GM18907 (cell line): ENCODE measurements at regions not wholly inside any gene's neighbourhood (a gene's known extent, or its start where the extent isn't known, plus 50 kb on each side); places are given as distances from the start of the nearest gene placed in this dataset.

ENCODE experiments used
- ATAC-seq: cut with Tn5 transposase; IDR thresholded peaks from one replicate; pipeline ENCODE4 v1.9.1; 2021; ENCODE audit warnings: mild to moderate bottlenecking, moderate library complexity; ENCODE audit not compliant: unreplicated experiment

DNA sequence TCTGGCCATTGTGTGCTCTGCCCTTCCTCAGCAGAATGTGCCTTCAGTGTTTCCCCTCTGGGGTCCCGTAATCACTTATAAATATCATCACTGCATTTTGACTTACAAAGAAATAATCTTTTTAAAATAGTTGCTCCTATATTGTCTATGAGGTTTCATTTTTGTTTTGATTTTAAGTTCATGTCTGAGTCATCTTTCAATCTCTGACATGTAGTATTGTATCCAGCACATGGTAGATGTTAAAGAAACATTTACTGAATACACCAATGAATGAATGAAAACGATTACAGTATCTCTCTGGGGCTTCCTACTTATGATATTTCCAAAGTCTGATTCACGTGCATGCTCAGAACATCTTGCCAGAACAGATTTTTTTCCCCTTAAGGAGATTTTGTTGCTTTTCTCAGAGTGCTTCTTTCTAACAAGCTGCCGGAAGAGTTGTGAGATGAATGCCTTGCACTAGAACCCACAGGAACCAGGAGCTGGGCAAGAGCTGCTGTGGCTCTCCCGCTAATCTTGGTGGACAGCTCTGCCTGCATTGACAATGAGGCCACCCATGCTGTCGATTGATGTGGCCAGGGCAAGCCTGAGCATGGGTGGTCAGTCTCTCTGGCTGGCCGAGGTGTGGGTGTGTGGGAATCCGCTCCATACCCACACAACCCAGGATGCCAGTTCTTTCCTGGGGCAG is 199.4 kb downstream of the CYRIA start:
- ATAC-seq, result no peak

DNA sequence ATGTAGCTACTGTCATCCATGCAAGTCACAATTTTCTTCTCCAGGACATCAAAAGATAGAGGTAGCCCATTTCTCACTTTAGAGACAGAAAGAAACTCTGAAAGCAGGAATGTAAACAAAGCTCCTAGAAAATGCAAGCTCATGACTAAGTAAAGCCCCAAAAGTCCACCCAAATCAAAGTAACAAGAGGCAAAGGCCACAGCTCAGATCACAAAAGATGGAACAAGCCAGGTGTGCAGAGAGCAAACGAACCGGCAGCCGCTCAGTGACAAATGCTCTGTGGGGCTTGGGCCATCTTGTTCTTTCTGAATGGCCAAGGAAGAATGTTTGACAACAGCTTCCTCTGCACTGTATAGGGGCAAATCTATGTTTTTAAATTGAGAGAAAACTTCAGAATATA is 201.0 kb downstream of the CYRIA start:
- no peak for ATAC-seq

DNA sequence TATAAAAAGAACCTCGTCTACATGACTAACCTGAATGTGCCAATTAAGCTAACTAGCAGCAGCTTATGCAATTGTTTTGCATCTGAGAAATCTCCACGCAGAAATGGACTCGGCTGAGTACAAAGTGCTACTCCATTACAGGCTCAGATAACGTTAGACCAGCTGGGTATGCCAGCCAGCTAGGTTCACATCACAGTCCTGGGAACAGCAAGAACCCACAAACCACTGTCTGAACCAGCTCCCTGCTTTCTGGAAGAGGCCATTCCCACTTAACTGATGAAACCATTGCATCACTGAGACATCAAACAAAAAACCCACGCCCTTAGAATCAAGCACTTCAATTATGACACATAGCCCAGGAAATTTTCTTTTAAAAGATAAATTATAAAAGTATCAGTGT is 202.7 kb downstream of the CYRIA start:
- ATAC-seq, result no peak

DNA sequence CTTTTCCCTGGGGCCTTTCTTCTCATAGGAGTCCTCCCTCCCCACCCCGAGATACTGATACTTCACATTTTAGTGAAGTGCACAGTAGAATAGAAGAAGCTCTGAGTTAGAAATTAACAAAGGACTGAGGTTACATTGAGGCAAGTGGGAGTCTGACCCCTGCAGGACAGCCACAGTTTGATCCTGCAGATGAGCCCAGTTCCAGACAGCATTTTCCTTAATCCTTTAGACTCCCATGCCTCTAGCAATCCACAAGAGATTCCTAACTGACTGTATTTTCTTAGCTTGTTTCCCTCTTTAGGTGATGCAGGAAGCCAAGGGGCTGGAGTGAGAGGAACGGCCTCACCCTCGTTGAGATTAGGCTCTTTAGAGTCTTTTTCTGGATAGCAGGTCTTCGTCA is 204.0 kb downstream of the CYRIA start:
- ATAC-seq, result no peak

DNA sequence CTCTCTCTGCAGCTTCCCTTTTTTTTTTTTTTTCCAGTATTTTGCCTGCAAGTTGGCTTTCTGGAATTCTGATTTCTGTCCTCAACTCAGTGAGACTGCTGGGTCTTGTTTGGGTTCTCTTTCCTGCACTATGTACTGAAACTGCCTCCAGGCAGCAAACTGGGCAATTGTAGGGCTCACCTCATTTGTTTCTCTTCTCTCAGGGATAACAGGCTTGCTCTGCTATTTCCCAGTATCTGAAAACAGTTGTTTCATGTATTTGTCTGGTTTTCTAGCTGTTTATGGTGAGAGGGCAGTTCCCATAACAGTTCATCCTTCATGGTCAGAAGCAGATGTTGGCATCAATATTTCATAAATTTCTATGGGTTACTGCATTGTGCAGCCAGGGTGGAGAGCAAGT is 206.0 kb downstream of the CYRIA start:
- no peak for ATAC-seq

DNA sequence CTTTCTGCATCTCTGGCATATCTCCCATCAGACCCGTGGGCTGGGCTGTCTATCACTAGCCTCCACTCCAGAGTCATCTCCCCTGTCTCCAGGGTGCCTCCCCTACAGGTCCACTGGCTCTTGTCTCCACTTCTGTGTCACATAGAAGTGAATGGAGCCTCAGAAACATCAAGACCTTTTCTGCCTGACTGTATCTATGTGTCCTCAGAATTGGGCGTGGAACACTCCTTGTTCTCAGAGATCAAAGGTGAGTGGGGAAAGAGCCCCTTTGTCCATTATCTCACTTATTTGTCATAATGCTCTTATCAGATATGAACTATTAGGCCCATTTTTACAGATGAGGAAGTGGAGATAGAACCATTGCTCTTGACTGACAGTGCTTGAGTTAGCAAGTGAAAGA is 211.0 kb downstream of the CYRIA start:
- ATAC-seq, result no peak

DNA sequence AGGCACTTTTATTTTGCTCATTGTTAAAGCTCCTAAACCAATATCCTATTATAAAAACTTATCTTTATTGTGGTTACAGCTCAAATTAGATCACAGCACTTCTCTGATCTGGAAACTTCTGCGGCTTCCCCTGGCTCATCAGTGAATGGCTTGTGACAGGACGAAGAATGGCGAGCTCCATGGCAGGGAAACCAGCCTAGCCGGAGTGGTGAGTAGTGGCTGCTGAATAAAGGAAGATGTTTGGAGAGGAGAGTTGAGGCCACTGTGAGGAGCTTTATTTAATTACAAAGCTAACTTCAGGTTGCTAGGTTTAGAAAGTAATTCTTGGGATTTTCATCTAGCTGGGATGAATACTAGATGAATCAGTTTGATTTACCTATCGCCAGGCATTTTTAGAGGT is 213.5 kb downstream of the CYRIA start:
- ATAC-seq, result no peak

DNA sequence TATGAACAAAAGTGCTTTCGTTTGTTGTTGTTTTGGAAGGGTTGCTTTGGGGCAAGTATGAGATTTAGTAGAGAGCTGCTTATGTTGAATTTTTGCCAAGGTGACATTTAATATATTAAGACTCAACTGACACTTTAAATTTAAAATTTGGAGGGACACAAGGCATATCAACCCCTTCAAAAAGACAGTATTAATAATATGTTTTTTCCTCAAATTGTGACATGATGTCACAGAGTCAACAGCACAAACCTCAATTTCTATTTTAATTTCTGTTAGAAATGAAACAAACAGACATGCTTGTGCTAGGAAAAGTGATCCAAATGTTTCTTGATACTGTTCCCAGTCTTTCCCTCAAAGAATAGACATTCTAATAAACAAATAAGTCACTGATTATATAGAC is 218.9 kb downstream of the CYRIA start:
- no peak for ATAC-seq

DNA sequence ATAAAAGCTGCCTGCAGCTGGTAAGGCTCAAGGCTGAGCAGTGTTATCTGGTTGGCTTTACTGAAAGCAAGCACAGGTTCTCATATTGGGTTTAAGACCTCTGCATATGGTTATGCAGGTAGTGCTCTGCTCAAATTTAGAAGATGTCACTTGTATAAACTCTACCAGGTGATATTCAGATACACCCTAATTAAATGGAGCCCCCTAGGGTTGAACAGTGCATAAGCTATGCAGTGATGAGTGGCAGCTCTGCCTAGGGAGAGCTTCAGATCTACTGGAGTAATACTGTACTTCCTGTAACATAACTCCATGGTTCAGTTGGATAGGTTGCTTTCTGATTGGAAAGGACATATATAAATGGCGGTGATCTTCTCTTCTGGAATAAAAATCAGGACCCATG is 222.7 kb downstream of the CYRIA start:
- no peak for ATAC-seq

DNA sequence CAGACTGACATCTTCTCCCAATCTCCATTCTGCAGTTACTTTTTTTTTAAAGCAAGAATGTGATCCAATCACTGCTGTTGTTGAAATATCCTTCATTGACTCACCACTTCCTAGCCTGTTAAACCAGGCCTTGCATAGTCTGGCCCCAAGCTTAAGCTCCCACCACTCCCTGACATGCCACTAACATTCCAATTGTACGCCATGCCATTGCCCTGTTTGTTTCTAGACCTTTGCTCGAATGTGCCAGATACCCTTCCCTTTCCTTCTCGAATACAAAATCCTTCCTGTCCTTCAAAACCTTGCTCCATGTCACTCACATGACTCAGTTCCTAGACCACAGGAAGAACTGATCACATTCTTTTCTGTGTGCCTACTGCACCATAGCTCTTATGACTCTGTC is 224.2 kb downstream of the CYRIA start:
- ATAC-seq, result no peak

DNA sequence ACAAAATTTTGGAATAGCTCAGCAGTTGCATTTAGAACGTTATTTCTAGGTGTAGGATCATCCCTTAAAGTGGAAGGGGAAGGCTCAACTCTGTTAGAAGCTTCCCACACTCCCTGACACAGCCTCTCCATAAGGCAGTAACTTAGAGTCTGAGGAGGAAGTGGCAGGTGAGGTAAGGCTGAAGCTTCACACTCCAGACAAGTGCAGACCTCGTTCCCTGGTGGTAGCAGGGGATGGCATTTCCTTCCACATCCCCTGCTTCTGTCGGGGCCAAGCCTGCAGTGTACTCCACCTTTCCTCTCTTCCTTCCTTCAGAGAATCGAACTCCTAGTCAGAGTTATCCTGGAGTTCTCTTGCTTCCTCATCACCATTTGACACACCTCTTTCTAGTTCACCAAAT is 224.7 kb downstream of the CYRIA start:
- ATAC-seq, result no peak

DNA sequence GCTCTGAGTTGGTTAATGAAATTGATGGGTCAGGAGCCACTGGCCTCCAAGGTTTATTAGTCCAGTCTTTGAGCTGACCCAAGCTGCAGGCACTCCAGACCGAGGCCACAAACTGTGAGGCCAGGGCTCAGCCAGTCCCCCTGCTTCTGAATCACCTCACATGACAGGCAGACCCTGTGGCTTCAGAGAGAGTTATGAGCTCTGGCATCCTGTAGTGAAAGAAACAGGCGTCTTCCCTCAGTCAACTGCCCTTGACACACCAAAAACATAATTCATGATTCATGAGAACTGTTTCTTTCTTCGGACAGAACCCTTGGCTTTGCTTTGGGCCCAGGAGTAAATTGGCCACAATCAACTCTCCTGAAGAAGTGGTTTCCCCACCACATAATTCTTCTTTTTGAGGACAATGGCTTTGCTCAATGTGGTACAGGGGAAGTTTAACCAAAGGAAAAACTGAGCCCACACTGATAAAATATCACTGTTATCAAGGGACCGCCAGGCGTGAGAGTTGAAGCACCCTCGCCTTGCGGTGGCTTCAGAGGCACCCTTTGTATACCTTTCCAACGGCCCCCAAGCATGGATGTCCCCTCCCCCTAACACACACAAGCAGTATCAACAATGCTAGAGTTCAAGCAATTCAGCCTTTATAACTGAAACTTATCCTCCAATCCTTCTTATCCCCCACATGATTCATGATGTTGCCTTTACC is 226.9 kb downstream of the CYRIA start:
- no peak for ATAC-seq

DNA sequence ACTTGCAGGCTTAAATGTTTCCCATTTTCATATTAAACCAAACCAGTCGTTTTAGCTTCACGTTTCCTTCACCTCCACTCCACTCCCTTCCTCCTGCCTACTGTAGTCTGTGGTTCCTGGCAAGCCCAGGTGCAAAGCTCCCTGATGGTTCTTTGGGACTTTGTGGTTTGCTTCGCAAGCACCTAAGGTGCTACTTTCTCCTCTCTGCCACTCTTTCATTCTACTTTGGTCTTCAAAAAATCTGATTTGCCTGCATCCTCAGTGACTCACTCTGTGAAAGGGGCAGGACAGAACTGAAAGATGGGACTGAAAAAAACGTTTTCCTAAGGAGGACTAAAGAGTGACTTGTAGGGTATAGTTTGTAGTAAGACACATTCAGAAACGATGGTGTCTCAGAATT is 228.4 kb downstream of the CYRIA start:
- ATAC-seq, result no peak

DNA sequence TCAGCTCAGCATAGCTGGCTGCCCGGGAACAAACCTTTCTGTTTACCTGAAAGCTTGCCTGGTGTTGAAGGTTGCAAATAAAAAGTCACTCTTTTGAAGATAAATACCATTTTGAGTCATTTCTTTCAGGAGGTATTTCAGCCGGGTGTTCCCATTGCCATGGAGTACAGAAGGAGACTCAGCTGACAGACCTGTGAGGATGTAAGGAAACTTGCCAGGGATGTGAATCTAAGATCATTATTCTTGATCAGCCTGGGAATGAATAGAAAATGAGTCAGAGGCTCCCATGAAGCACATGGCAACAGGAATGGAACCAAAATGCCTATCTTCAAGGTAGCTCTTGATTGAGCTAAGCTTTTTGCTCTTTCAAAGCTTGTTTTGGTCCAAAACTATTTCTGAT is 231.2 kb downstream of the CYRIA start:
- no peak for ATAC-seq

DNA sequence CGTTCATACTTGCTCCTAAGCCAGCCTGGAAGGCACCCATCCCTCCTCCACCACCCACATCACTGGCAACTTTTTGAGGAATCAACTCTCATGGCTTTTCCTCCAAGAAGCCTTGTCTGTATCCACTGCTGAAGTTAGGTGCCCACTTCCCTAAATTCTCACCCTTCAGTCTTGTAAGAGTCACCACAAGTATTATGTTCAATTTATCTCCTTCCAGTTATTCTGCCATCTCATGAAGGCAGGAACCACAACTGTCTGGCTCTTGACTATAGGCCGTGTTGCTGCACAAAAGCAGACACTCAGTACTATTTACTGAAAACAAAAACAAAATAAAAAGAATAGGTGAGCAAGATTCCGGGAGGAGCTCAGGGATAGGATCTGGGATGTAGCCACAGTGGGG is 234.8 kb downstream of the CYRIA start:
- ATAC-seq, result no peak

DNA sequence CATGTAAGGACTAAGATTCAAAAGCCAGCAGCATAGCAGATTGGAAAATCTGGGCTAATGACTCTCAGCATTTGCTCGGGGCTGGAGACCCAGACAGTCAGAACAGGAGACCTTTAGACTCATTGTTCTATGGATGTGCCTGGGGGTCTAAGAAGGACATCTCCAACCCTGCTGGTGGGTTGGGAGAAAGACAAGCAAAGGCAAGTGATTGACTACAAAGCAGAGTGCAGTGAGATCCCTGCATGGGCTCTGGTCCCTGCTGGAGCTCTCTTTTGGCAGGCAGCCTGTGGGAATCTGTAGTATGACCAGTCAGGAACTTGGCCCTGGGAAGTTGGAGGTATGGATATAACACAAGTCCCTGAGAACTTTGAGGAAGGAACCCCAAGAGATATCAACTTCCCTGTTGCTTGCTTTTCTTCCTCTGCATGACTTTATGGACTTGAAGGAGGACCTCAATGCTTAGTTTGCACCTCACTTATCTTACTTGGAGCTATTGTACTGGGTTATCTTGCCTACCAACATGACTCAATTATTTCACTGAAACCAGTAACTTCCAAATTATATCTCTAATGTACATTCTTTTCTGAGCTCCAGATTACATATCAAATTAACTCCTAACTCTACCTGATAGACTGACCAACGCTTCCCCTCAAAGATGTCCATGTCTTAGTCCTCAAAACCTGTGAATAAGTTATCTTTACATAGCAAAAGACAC is 236.0 kb downstream of the CYRIA start:
- no peak for ATAC-seq

DNA sequence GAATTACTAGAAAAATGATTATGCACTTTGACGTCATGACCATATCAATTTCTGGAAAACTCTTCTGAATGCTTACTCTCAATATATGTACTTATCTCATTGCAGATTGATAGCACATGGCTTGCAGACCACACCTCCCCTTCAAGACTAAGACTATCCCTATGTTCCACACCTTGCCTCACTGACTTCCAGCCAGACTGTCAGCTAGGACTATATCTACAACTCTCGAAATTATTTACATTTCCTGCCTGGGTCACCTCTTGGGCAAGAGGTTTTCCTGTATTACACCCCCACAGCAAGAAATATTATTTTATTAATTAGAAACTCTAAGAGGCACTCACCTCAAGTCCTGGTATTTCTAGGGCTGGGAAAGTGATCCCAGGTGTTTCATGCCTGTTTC is 236.6 kb downstream of the CYRIA start:
- no peak for ATAC-seq

DNA sequence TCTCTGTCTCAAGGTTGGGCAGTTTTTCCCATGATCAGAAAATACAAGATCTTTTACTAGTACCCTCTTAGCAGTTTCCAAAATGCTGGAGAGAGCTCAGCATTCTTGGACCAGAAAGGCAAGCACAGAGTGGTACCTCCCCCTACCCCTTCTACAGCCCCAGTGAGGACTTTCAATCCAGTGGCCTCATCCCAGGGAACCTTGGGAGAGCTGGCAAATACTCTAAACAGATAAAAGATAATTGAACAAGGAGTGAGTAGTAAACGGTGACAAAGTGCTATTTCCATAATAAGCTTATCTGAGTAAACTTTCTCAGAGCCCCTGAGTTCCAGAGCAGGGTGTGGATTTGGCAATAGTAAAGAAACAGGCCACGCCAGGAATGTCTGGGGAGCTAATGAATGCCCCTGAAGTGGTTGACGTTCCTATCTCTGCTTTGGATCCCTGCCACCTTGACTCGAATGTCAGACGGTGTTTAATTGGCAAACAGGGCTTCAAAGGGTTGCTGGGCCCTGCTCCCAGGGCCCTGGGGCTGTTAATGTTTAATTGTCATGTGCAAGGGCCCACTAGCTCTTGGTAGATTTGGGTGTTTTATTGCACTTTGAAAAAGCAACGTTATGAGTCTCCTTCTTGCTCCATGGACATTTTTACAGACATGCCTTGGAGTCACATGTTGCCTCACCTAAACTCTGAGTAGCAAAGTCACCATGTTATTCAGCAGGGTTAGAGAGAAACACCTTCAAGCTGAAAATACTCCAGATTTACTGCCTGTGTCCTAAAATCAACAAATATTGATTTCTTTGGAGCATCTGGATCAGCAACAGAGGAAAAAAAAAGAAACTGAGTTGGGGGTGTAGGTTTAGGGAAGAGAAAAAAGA is 239.9 kb downstream of the CYRIA start:
- ATAC-seq, result no peak

DNA sequence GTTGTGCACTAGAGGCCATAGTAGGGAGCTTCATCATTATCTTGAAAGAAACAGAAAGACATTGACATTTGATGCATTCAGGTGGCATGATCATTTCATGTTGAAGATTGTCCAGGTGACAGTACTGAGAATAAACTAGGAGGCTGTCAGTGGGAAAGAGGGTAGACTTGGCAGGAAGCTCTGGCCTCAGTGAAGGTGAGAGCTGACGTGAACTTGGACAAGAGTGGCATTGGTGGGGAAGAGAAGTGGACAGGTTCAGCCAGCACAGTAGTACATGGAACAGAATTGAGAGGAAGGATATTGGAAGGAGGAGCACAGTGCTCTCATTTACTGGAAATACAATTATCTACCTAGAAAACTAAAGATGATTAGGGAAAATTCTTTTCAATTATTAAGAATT is 245.2 kb downstream of the CYRIA start:
- no peak for ATAC-seq

DNA sequence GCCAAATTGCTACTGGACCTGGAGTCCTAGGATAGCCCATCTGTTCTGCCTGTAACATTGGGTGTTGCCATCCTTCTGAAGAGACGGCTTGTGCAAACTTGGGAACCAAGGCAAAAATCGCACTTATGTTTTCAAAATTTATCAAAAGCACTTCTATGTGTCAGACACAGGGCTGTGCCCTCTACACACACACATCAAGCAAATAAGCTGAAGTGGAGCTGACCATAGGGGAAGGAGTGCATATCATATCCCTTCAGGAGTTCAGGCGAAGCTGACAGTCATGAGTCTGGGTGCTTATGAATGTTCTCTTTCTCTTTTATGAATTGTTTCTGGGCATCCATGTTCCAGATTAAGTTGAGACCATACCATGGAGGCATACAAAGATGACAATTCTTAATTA is 247.9 kb downstream of the CYRIA start:
- no peak for ATAC-seq

DNA sequence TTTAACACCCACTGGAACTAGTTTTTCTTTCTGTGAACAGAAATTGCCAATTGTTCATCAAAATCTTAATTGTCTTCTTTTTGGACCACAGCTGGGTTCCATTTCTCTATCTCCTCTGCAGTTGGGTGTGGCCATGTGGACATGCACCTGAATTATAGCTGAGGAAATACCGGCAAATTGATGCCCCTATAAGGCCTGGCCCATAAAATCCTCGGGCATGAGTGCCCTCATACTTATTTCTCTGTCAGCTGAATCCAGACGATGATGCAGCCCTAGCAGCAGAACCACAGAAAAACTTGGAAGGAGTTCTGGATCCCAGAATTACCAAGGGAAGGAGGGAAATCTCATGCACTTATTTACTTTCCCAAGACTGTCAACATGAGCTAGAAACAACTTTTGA is 249.0 kb downstream of the CYRIA start:
- no peak for ATAC-seq
